Gastroesophageal sphincter (tissue), 4 donors: ENCODE measurements at regions not wholly inside any gene's neighbourhood (a gene's known extent, or its start where the extent isn't known, plus 50 kb on each side); places are given as distances from the start of the nearest gene placed in this dataset.

Experiments
- ATAC-seq: fragments of 150-250 bp; one replicate; pipeline ENCODE4 v1.9.1; 2016; ENCODE audit warnings: mild to moderate bottlenecking, moderate library complexity
- H3K27ac ChIP-seq, 4 donors: fragments of 200-600 bp; sonication (generic) in 3 of 4; 1 replicate in 3 of 4; 2 replicates in 1 of 4; pipeline ENCODE4 v1.5.1; 2016 to 2019
- H3K27me3 ChIP-seq: fragments of 200-600 bp; sonication (generic); one replicate; pipeline ENCODE4 v1.5.1; 2019
- H3K36me3 ChIP-seq, 2 donors: fragments of 200-600 bp; sonication (generic); one replicate each; pipeline ENCODE4 v1.5.1; 2019; ENCODE audit warnings: control low read depth in 1 of 2
- H3K4me1 ChIP-seq, 3 donors: fragments of 200-600 bp; sonication (generic); 1 replicate in 2 of 3; 2 replicates in 1 of 3; pipeline ENCODE4 v1.5.1; 2016 to 2019; ENCODE audit warnings: control low read depth in 2 of 3
- H3K4me3 ChIP-seq, 2 donors: fragments of 200-600 bp; sonication (generic); one replicate each; pipeline ENCODE4 v1.5.1; 2019; ENCODE audit warnings: mild to moderate bottlenecking in 1 of 2, moderate library complexity in 1 of 2
- H3K9me3 ChIP-seq, 3 donors: fragments of 200-600 bp; sonication (generic); one replicate each; pipeline ENCODE4 v1.5.1; 2017 to 2019; ENCODE audit warnings: control low read depth in 2 of 3
- CTCF ChIP-seq, 4 experiments: fragments of 200-600 bp in 2 of 4; fragments of 450-650 bp in 2 of 4; sonication (generic) in 1 of 4; IDR thresholded peaks; one replicate each; pipeline ENCODE4 v1.5.1; 2017 to 2019; ENCODE audit warnings: antibody characterized with exemption in 4 of 4, mild to moderate bottlenecking in 2 of 4, moderate library complexity in 2 of 4
- EP300 ChIP-seq: sonication (generic); formaldehyde crosslinking; IDR thresholded peaks from one replicate; pipeline ENCODE4 v1.6.1; 2017; ENCODE audit warnings: antibody characterized with exemption, mild to moderate bottlenecking
- POLR2A ChIP-seq, 2 donors: fragments of 450-650 bp; IDR thresholded peaks; one replicate each; pipeline ENCODE4 v1.6.1; 2017; ENCODE audit warnings: antibody characterized with exemption in 2 of 2, mild to moderate bottlenecking in 2 of 2, moderate library complexity in 1 of 2
- POLR2AphosphoS5 ChIP-seq: sonication (generic); formaldehyde crosslinking; IDR thresholded peaks from one replicate; pipeline ENCODE4 v1.6.1; 2017; ENCODE audit warnings: antibody characterized with exemption
- WGBS, 2 donors: methylation state at CpG; one replicate each; pipeline ENCODE4 v1.1.5; 2018; ENCODE audit warnings: low coverage in 1 of 2; 5-methylcytosine and 5-hydroxymethylcytosine counted together

GRCh38 chr10:9635691-9636090 is 1382.0 kb upstream of the CELF2 start:
- H3K9me3 ChIP-seq: no peaks in the 10 kb centered on the region
- peak overlapping the region in 1 of 4 donors; percentile 23 for H3K27ac ChIP-seq
- 30 to 39% methylated on average over 2 of the region's 2 CpGs for WGBS, 2 donors
- no peaks in the 10 kb centered on the region for H3K36me3 ChIP-seq
- H3K4me3 ChIP-seq: no peak overlapping the region
- no peak for ATAC-seq
- no peaks in the 10 kb centered on the region for H3K27me3 ChIP-seq
- TF ChIP-seq POLR2AphosphoS5 (no peak), CTCF (IDR thresholded peaks at IDR 0.05) (no peak), EP300 (no peak), POLR2A (IDR thresholded peaks at IDR 0.05) (no peak)
- peaks cover 0 to 9% (median 0%) of the 10 kb centered on the region in 3 donors for H3K4me1 ChIP-seq

GRCh38 chr10:9636216-9636615 is 1381.5 kb upstream of the CELF2 start:
- ATAC-seq: no peak
- TF ChIP-seq POLR2AphosphoS5 (no peak), CTCF (IDR thresholded peaks at IDR 0.05) (no peak), EP300 (no peak), POLR2A (IDR thresholded peaks at IDR 0.05) (no peak)
- 42 to 43% methylated on average over 2 of the region's 2 CpGs for WGBS, 2 donors

GRCh38 chr10:9643782-9644181 is 1373.9 kb upstream of the CELF2 start:
- Histone ChIP-seq H3K27me3 (no peaks in the 10 kb centered on the region), H3K36me3 (no peaks in the 10 kb centered on the region), H3K9me3 (peaks cover 0 to 23% (median 0%) of the 10 kb centered on the region in 3 donors), H3K4me1 (no peaks in the 10 kb centered on the region), H3K27ac (no peak overlapping the region), H3K4me3 (no peak overlapping the region)
- no peak for ATAC-seq
- WGBS, 2 donors: 42 to 100% methylated on average over 1 of the region's 1 CpG
- TF ChIP-seq POLR2AphosphoS5: no peak
- TF ChIP-seq EP300: no peak
- no peak for TF ChIP-seq POLR2A (IDR thresholded peaks at IDR 0.05)
- no peak for TF ChIP-seq CTCF (IDR thresholded peaks at IDR 0.05)

More at GRCh38 chr10:9636216-9636615, 1381.5 kb upstream of the CELF2 start:
- Histone ChIP-seq H3K36me3 (no peaks in the 10 kb centered on the region), H3K4me1 (peaks cover 0 to 9% (median 0%) of the 10 kb centered on the region in 3 donors), H3K4me3 (no peak overlapping the region), H3K27me3 (no peaks in the 10 kb centered on the region), H3K27ac (no peak overlapping the region), H3K9me3 (no peaks in the 10 kb centered on the region)

GRCh38 chr10:9645404-9645803 is 1372.3 kb upstream of the CELF2 start:
- ATAC-seq: no peak
- no peaks in the 10 kb centered on the region for H3K36me3 ChIP-seq
- no peaks in the 10 kb centered on the region for H3K4me1 ChIP-seq
- no peak overlapping the region for H3K4me3 ChIP-seq
- WGBS, 2 donors: 94 to 96% methylated on average over 3 of the region's 3 CpGs
- H3K9me3 ChIP-seq: peaks cover 0 to 23% (median 0%) of the 10 kb centered on the region in 3 donors
- no peak for TF ChIP-seq POLR2AphosphoS5
- no peak for TF ChIP-seq POLR2A (IDR thresholded peaks at IDR 0.05)
- no peak for TF ChIP-seq EP300
- TF ChIP-seq CTCF (IDR thresholded peaks at IDR 0.05): no peak
- H3K27ac ChIP-seq: no peak overlapping the region
- H3K27me3 ChIP-seq: no peaks in the 10 kb centered on the region

GRCh38 chr10:9645928-9646600 is 1371.6 kb upstream of the CELF2 start:
- Histone ChIP-seq H3K4me3 (no peak overlapping the region), H3K36me3 (no peaks in the 10 kb centered on the region), H3K9me3 (peaks cover 0 to 23% (median 0%) of the 10 kb centered on the region in 3 donors), H3K27ac (no peak overlapping the region), H3K4me1 (no peaks in the 10 kb centered on the region), H3K27me3 (no peaks in the 10 kb centered on the region)
- ATAC-seq: no peak
- WGBS, 2 donors: 75 to 82% methylated on average over 2 of the region's 2 CpGs
- no peak for TF ChIP-seq POLR2A (IDR thresholded peaks at IDR 0.05)
